GM12892 (cell line): ENCODE measurements at regions not wholly inside any gene's neighbourhood (a gene's known extent, or its start where the extent isn't known, plus 50 kb on each side); places are given as distances from the start of the nearest gene placed in this dataset.

ENCODE experiments used
- DNase-seq: peaks from one replicate; pipeline ENCODE4 v3.0.0; 2011; ENCODE audit not compliant: insufficient read length
- FAIRE-seq: peaks from 2 replicates; lab custom pipeline; 2011; peaks lifted over from hg19 to GRCh38; lab: Jason Lieb, UNC
- POLR2A ChIP-seq: IDR thresholded peaks from 2 replicates; pipeline ENCODE4 v1.6.1; 2011; ENCODE audit warnings: low read depth, low read length, control low read depth
- POLR2AphosphoS5 ChIP-seq: IDR thresholded peaks from 2 replicates; pipeline ENCODE4 v1.6.1; 2011; ENCODE audit warnings: low read depth, low read length, control low read depth
- TAF1 ChIP-seq: IDR thresholded peaks from 2 replicates; pipeline ENCODE4 v1.6.1; 2011; ENCODE audit warnings: low read depth, mild to moderate bottlenecking, control low read depth, low read length, borderline replicate concordance

- no peak for FAIRE-seq
- no peak for DNase-seq
- TF ChIP-seq TAF1: no peak
- no peak for TF ChIP-seq POLR2AphosphoS5
These were observed 207.3 kb upstream of the CTNNB1 start for GRCh38 chr3:40992023-40992422.

- FAIRE-seq: no peak
- no peak for DNase-seq
- TF ChIP-seq POLR2A (no peak), POLR2AphosphoS5 (no peak), TAF1 (no peak)
These were observed 204.7 kb upstream of the CTNNB1 start for GRCh38 chr3:40994611-40995010.

- no peak for FAIRE-seq
- no peak for TF ChIP-seq POLR2A
- no peak for TF ChIP-seq TAF1
- no peak for TF ChIP-seq POLR2AphosphoS5
- DNase-seq: no peak
These were observed 204.0 kb upstream of the CTNNB1 start for GRCh38 chr3:40995271-40995670.

- TF ChIP-seq POLR2A (no peak), POLR2AphosphoS5 (no peak)
- no peak for FAIRE-seq
- no peak for DNase-seq
These were observed 202.9 kb upstream of the CTNNB1 start for GRCh38 chr3:40996382-40996781.

- FAIRE-seq (no peak), DNase-seq (no peak)
- TF ChIP-seq TAF1 (no peak), POLR2AphosphoS5 (no peak), POLR2A (no peak)
These were observed 202.2 kb upstream of the CTNNB1 start for GRCh38 chr3:40996827-40997710.

- FAIRE-seq (no peak), DNase-seq (no peak)
- TF ChIP-seq POLR2AphosphoS5 (no peak), POLR2A (no peak), TAF1 (no peak)
These were observed 201.4 kb upstream of the CTNNB1 start for GRCh38 chr3:40997711-40998519.

- DNase-seq: no peak
- TF ChIP-seq POLR2AphosphoS5: no peak
- no peak for TF ChIP-seq TAF1
- no peak for TF ChIP-seq POLR2A
- FAIRE-seq: no peak
These were observed 199.6 kb upstream of the CTNNB1 start for GRCh38 chr3:40999682-41000081.

- DNase-seq: no peak
- FAIRE-seq: no peak
- no peak for TF ChIP-seq TAF1
- TF ChIP-seq POLR2A: no peak
- TF ChIP-seq POLR2AphosphoS5: no peak
These were observed 198.8 kb upstream of the CTNNB1 start for GRCh38 chr3:41000471-41000870.

- TF ChIP-seq POLR2AphosphoS5 (no peak), TAF1 (no peak), POLR2A (no peak)
- no peak for FAIRE-seq
- no peak for DNase-seq
These were observed 197.7 kb upstream of the CTNNB1 start for GRCh38 chr3:41001556-41001955.

GRCh38 chr3:41002104-41002503 is 197.2 kb upstream of the CTNNB1 start:
- TF ChIP-seq TAF1 (no peak), POLR2AphosphoS5 (no peak), POLR2A (no peak)
- no peak for FAIRE-seq
- DNase-seq: no peak

- no peak for FAIRE-seq
- TF ChIP-seq TAF1: no peak
- no peak for TF ChIP-seq POLR2A
- no peak for TF ChIP-seq POLR2AphosphoS5
- DNase-seq: no peak
These were observed 191.9 kb upstream of the CTNNB1 start for GRCh38 chr3:41007399-41007798.

GRCh38 chr3:41011854-41012253 is 187.5 kb upstream of the CTNNB1 start:
- no peak for DNase-seq
- FAIRE-seq: no peak
- TF ChIP-seq POLR2AphosphoS5 (no peak), POLR2A (no peak)
